Nephron progenitor cell (in vitro differentiated cells): ENCODE measurements at regions not wholly inside any gene's neighbourhood (a gene's known extent, or its start where the extent isn't known, plus 50 kb on each side); places are given as distances from the start of the nearest gene placed in this dataset.

Experiments used
- DNase-seq: peaks from one replicate; pipeline ENCODE4 v3.0.0; 2021
- H3K27ac Mint-ChIP-seq: 2 replicates; pipeline ENCODE4 v1.8.0; 2021; ENCODE audit warnings: mild to moderate bottlenecking, moderate library complexity, mixed read lengths
- H3K27me3 Mint-ChIP-seq: 2 replicates; pipeline ENCODE4 v1.8.0; 2021; ENCODE audit warnings: mild to moderate bottlenecking, low read depth, mixed read lengths; ENCODE audit not compliant: poor library complexity
- H3K36me3 Mint-ChIP-seq: 2 replicates; pipeline ENCODE4 v1.8.0; 2021; ENCODE audit warnings: low read depth, mixed read lengths
- H3K4me1 Mint-ChIP-seq: 2 replicates; pipeline ENCODE4 v1.8.0; 2021; ENCODE audit warnings: mixed read lengths
- H3K4me3 Mint-ChIP-seq: 2 replicates; pipeline ENCODE4 v1.8.0; 2021; ENCODE audit warnings: mild to moderate bottlenecking, moderate library complexity, mixed read lengths
- H3K9me3 Mint-ChIP-seq: 2 replicates; pipeline ENCODE4 v1.8.0; 2021; ENCODE audit warnings: mild to moderate bottlenecking, moderate library complexity, mixed read lengths
- CTCF ChIP-seq: fragments of 200-600 bp; sonication (generic); IDR thresholded peaks from 2 replicates; pipeline ENCODE4 v1.5.0; 2021; ENCODE audit warnings: antibody characterized with exemption

- H3K27me3 Mint-ChIP-seq, result peaks cover 9% of the 10 kb centered on the region
- no peaks in the 10 kb centered on the region for H3K9me3 Mint-ChIP-seq
- peak overlapping the region; percentile 86 for H3K27ac Mint-ChIP-seq
- peaks cover 41% of the 10 kb centered on the region for H3K4me1 Mint-ChIP-seq
- no peaks in the 10 kb centered on the region for H3K36me3 Mint-ChIP-seq
- DNase-seq, result peak; percentile 54
- no peak for TF ChIP-seq CTCF
- H3K4me3 Mint-ChIP-seq, result no peak overlapping the region
These were observed 117.8 kb downstream of the WNT5A start for GRCh38 chr3:55369141-55369847.

GRCh38 chr3:55368366-55368765, 118.7 kb downstream of the WNT5A start:
- TF ChIP-seq CTCF, result no peak
- Mint-ChIP-seq H3K36me3 (no peaks in the 10 kb centered on the region), H3K4me1 (peaks cover 37% of the 10 kb centered on the region)

GRCh38 chr3:55367384-55367783, 119.7 kb downstream of the WNT5A start:
- no peak overlapping the region for H3K27ac Mint-ChIP-seq
- no peaks in the 10 kb centered on the region for H3K36me3 Mint-ChIP-seq
- no peak for DNase-seq
- TF ChIP-seq CTCF, result no peak
- H3K4me1 Mint-ChIP-seq, result peaks cover 33% of the 10 kb centered on the region
- H3K27me3 Mint-ChIP-seq, result peaks cover 10% of the 10 kb centered on the region
- no peak overlapping the region for H3K4me3 Mint-ChIP-seq
- no peaks in the 10 kb centered on the region for H3K9me3 Mint-ChIP-seq

More at GRCh38 chr3:55368366-55368765, 118.7 kb downstream of the WNT5A start:
- Mint-ChIP-seq H3K27me3 (peaks cover 10% of the 10 kb centered on the region), H3K4me3 (no peak overlapping the region), H3K27ac (no peak overlapping the region), H3K9me3 (no peaks in the 10 kb centered on the region)
- no peak for DNase-seq

- Mint-ChIP-seq H3K9me3 (no peaks in the 10 kb centered on the region), H3K27me3 (peaks cover 10% of the 10 kb centered on the region), H3K36me3 (no peaks in the 10 kb centered on the region), H3K4me3 (no peak overlapping the region), H3K27ac (no peak overlapping the region), H3K4me1 (peaks cover 19% of the 10 kb centered on the region)
- no peak for TF ChIP-seq CTCF
- DNase-seq, result no peak
These were observed 122.7 kb downstream of the WNT5A start for GRCh38 chr3:55364421-55364820.

- Mint-ChIP-seq H3K27ac (no peak overlapping the region), H3K4me3 (no peak overlapping the region), H3K4me1 (no peaks in the 10 kb centered on the region), H3K9me3 (no peaks in the 10 kb centered on the region), H3K27me3 (peaks cover 4% of the 10 kb centered on the region), H3K36me3 (no peaks in the 10 kb centered on the region)
- TF ChIP-seq CTCF, result no peak
- no peak for DNase-seq
These were observed 124.7 kb downstream of the WNT5A start for GRCh38 chr3:55362210-55362960.
